ENCODE measurements at regions not wholly inside any gene's neighbourhood (a gene's known extent, or its start where the extent isn't known, plus 50 kb on each side); places are given as distances from the start of the nearest gene placed in this dataset.
"Not testable (repeated sequence)": the region's sequence is repeated elsewhere in the genome, so short reads cannot be mapped to it uniquely, and the experiment has no call there.

DNA sequence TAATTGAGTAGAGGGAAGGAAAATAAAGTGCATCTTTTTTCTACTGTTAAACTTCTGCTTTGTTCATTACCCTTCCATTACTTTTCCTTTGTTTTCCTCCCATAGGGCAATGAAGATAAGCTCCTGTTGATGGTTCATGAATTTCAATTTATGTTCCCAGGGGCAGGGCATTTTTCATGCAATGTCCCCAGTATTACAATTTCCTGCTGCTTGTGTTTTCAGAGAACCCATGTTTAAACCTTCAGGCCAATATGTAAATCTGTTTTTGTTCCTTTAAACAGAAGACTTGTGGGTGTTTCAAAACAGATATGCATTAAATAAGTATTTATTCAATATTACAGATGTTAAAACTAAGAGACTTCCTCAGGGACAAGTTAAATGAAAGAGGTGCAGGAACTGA, 834.5 kb downstream of the ZPLD1 start:
- Histone ChIP-seq H3K27ac (no peak overlapping the region), H3K36me3 (no peaks in the 10 kb centered on the region), H3K9me3 (ENCODE audit: severe bottlenecking) (no peaks in the 10 kb centered on the region), H3K4me3 (ENCODE audit: low read depth, low read length) (no peak overlapping the region), H3K27me3 (ENCODE audit: insufficient read depth, low read depth, severe bottlenecking) (no peaks in the 10 kb centered on the region)
- TF ChIP-seq, protein P1, sequence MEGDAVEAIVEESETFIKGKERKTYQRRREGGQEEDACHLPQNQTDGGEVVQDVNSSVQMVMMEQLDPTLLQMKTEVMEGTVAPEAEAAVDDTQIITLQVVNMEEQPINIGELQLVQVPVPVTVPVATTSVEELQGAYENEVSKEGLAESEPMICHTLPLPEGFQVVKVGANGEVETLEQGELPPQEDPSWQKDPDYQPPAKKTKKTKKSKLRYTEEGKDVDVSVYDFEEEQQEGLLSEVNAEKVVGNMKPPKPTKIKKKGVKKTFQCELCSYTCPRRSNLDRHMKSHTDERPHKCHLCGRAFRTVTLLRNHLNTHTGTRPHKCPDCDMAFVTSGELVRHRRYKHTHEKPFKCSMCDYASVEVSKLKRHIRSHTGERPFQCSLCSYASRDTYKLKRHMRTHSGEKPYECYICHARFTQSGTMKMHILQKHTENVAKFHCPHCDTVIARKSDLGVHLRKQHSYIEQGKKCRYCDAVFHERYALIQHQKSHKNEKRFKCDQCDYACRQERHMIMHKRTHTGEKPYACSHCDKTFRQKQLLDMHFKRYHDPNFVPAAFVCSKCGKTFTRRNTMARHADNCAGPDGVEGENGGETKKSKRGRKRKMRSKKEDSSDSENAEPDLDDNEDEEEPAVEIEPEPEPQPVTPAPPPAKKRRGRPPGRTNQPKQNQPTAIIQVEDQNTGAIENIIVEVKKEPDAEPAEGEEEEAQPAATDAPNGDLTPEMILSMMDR (IDR thresholded peaks at IDR 0.05; ENCODE audit: low read depth, low read length) = no peak
- no peak for DNase-seq

DNA sequence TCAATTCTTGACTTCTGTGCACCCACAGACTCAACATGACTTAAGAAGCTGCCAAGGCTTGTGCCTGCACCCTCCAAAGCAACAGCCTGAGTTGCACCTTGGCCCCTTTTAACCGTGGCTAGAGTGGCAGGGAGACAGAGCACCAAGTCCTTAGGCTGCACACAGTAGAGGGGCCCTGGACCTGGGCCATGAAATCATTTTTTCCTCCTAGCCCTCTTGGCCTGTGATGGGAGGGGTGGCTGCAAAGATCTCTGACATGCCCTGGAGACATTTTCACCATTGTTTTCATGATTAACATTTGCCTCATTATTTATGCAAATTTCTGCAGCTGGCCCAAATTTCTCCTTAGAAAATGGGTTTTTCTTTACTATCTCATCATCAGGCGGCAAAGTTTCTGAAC, 836.8 kb downstream of the ZPLD1 start:
- no peak overlapping the region for H3K27ac ChIP-seq

DNA sequence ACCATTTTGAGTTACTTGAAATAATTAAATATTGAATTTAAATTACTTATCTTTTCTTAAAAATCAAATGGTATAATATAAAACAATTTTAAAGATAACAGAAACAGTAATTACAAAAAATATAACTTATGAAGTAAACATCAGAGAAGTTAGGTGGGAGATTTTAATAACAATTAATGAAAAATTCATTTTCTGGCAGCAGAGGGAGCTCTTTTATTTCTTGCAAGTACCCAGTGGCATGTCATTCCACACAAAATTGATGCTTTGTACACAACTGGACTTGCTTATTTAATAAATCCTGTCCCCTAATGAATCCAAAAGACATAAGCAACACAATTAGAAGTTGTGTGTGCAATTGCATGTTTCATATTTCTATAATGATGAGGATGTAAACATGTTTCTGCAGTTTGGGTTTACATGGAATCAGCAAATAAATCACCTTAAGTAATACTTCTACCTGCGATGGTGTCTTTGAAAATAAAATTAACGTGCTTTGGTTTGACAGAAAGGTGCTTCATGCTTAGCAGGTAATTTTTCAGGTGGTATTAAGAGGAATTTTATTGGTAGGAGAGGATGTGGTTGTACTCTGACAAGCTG, 861.3 kb downstream of the ZPLD1 start:
- Histone ChIP-seq H3K4me3 (ENCODE audit: low read depth, low read length) (no peak overlapping the region), H3K27me3 (ENCODE audit: insufficient read depth, low read depth, severe bottlenecking) (no peaks in the 10 kb centered on the region), H3K27ac (no peak overlapping the region), H3K36me3 (no peaks in the 10 kb centered on the region), H3K9me3 (ENCODE audit: severe bottlenecking) (no peaks in the 10 kb centered on the region)
- TF ChIP-seq, protein P1 (IDR thresholded peaks at IDR 0.05; ENCODE audit: low read depth, low read length) = 0 out of 2 replicates have a peak, but pooled peaks have one; percentile 17
- no peak for DNase-seq

More for the DNA sequence above, 836.8 kb downstream of the ZPLD1 start:
- Histone ChIP-seq H3K27me3 (ENCODE audit: insufficient read depth, low read depth, severe bottlenecking) (no peaks in the 10 kb centered on the region), H3K4me3 (ENCODE audit: low read depth, low read length) (no peak overlapping the region), H3K9me3 (ENCODE audit: severe bottlenecking) (no peaks in the 10 kb centered on the region), H3K36me3 (no peaks in the 10 kb centered on the region)
- DNase-seq = no peak
- TF ChIP-seq, protein P1 (IDR thresholded peaks at IDR 0.05; ENCODE audit: low read depth, low read length) = no peak

- not testable (repeated sequence) for H3K36me3 ChIP-seq; H3K27me3 ChIP-seq (ENCODE audit: insufficient read depth, low read depth, severe bottlenecking); DNase-seq; H3K4me3 ChIP-seq (ENCODE audit: low read depth, low read length); H3K9me3 ChIP-seq (ENCODE audit: severe bottlenecking); H3K27ac ChIP-seq
Observed at GRCh38 chr3:103297502-103297901, 862.7 kb downstream of the ZPLD1 start.

- no peak overlapping the region for H3K4me3 ChIP-seq (ENCODE audit: low read depth, low read length)
- H3K27me3 ChIP-seq (ENCODE audit: insufficient read depth, low read depth, severe bottlenecking) = no peaks in the 10 kb centered on the region
- TF ChIP-seq, protein P1 (IDR thresholded peaks at IDR 0.05; ENCODE audit: low read depth, low read length) = no peak
- no peak overlapping the region for H3K27ac ChIP-seq
- H3K9me3 ChIP-seq (ENCODE audit: severe bottlenecking) = no peaks in the 10 kb centered on the region
- DNase-seq = no peak
- no peaks in the 10 kb centered on the region for H3K36me3 ChIP-seq
Observed at GRCh38 chr3:103306104-103306503, 871.3 kb downstream of the ZPLD1 start.

DNA sequence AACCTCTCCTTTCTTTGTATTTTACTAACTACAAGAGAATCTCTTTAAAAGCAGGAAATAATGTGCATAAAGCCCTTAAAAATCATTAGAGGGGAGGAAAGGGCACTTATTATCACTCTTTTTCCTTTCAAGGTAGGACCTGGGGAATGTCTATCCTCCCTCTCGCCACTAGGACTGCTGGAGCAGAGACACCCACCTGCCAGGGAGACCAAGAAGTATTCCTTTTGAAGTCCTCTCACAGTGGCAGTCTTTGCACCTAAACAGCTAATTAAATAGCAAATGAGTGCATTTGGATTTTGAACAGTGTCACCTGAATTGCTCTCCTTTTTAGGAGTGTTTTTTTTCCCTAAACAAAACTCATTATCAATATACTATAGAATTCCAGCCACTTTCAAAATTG, 874.1 kb downstream of the ZPLD1 start:
- H3K27me3 ChIP-seq (ENCODE audit: insufficient read depth, low read depth, severe bottlenecking) = no peaks in the 10 kb centered on the region
- TF ChIP-seq, protein P1 (IDR thresholded peaks at IDR 0.05; ENCODE audit: low read depth, low read length) = peak; percentile 42; the same call in 1 of the 2 replicates
- H3K4me3 ChIP-seq (ENCODE audit: low read depth, low read length) = no peak overlapping the region
- no peaks in the 10 kb centered on the region for H3K9me3 ChIP-seq (ENCODE audit: severe bottlenecking)
- H3K27ac ChIP-seq = no peak overlapping the region
- no peaks in the 10 kb centered on the region for H3K36me3 ChIP-seq
- DNase-seq = peak; percentile 8
